WTC11 (cell line): ENCODE measurements at regions not wholly inside any gene's neighbourhood (a gene's known extent, or its start where the extent isn't known, plus 50 kb on each side); places are given as distances from the start of the nearest gene placed in this dataset.

Experiments
- CBFB ChIP-seq: sonication (generic); formaldehyde crosslinking; IDR thresholded peaks from 2 replicates; pipeline ENCODE4 v1.8.1; 2022; ENCODE audit warnings: mild to moderate bottlenecking, low read depth, missing genetic modification reagents
- FOXP1 ChIP-seq: sonication (generic); formaldehyde crosslinking; IDR thresholded peaks from 2 replicates; pipeline ENCODE4 v1.8.0; 2022; ENCODE audit warnings: missing genetic modification reagents, mild to moderate bottlenecking, moderate library complexity, borderline replicate concordance
- MYBL2 ChIP-seq: sonication (generic); formaldehyde crosslinking; IDR thresholded peaks from 2 replicates; pipeline ENCODE4 v1.8.1; 2023; ENCODE audit warnings: mild to moderate bottlenecking, moderate library complexity, missing genetic modification reagents
- NFATC4 ChIP-seq: fragments of 250-450 bp; sonication (Bioruptor Pico); IDR thresholded peaks from 2 replicates; pipeline ENCODE4 v1.9.0; 2021; ENCODE audit warnings: mild to moderate bottlenecking
- SP1 ChIP-seq: sonication (generic); formaldehyde crosslinking; conservative IDR thresholded peaks from 2 replicates; pipeline ENCODE4 v1.8.1; 2022; ENCODE audit warnings: missing genetic modification reagents
- TP53 ChIP-seq: sonication (generic); formaldehyde crosslinking; IDR thresholded peaks from 2 replicates; pipeline ENCODE4 v1.8.1; 2023; ENCODE audit warnings: mild to moderate bottlenecking, missing genetic modification reagents
- ZNF138 ChIP-seq: sonication (generic); formaldehyde crosslinking; conservative IDR thresholded peaks from 2 replicates; pipeline ENCODE4 v1.8.1; 2022; ENCODE audit warnings: mild to moderate bottlenecking, moderate library complexity, missing genetic modification reagents
- TF ChIP-seq, protein P1 (sequence below): sonication (generic); formaldehyde crosslinking; IDR thresholded peaks from 2 replicates; pipeline ENCODE4 v1.8.1; 2023; ENCODE audit warnings: mild to moderate bottlenecking, missing genetic modification reagents, moderate library complexity
- TF ChIP-seq, protein P2 (sequence below): fragments of 200-600 bp; IDR thresholded peaks from 2 replicates; pipeline ENCODE4 v1.8.0; 2022; ENCODE audit warnings: antibody characterized with exemption
- TF ChIP-seq, protein P3 (sequence below): sonication (generic); formaldehyde crosslinking; IDR thresholded peaks from 2 replicates; pipeline ENCODE4 v1.8.0; 2022; ENCODE audit warnings: mild to moderate bottlenecking, missing genetic modification reagents

DNA sequence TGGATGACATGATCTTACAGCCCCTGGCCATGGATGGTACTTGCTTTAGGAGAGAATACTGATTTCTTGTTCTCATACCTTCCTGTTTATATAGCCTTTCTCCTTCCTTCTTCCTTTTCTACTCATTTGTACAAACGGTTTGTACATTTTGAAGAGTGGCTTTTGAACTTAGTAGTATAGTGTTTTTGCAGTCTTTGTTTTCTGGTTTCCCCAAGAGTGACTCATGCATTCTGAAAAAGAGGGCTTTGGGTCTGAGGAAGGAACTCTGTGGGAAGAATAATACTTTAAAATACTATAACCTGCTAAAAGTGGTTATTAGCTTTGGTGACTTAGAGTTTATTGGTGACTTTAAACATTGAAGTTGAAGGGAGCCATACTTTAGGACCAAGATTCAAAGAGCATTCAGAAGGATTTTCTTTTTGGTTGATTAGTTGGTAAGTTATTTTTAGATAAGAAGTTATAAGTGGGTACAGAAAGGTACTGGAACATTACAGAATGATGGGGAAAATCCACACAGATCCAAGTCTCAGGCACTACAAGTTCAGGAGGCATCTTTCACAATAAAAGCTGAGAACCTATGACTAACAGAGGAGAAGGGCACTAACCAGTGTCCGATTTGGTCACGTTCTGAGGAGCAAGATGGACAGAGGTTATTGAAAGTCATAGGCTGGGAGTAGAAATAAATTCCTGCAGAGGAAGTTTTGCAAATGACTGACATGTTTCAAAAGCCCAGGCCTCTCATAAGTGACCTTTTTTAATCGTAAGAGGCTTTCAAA, 369.6 kb upstream of the AZI2 start:
- TF ChIP-seq, protein P1, sequence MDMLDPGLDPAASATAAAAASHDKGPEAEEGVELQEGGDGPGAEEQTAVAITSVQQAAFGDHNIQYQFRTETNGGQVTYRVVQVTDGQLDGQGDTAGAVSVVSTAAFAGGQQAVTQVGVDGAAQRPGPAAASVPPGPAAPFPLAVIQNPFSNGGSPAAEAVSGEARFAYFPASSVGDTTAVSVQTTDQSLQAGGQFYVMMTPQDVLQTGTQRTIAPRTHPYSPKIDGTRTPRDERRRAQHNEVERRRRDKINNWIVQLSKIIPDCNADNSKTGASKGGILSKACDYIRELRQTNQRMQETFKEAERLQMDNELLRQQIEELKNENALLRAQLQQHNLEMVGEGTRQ (CRISPR knock-in tag) = no peak
- TF ChIP-seq, protein P2, sequence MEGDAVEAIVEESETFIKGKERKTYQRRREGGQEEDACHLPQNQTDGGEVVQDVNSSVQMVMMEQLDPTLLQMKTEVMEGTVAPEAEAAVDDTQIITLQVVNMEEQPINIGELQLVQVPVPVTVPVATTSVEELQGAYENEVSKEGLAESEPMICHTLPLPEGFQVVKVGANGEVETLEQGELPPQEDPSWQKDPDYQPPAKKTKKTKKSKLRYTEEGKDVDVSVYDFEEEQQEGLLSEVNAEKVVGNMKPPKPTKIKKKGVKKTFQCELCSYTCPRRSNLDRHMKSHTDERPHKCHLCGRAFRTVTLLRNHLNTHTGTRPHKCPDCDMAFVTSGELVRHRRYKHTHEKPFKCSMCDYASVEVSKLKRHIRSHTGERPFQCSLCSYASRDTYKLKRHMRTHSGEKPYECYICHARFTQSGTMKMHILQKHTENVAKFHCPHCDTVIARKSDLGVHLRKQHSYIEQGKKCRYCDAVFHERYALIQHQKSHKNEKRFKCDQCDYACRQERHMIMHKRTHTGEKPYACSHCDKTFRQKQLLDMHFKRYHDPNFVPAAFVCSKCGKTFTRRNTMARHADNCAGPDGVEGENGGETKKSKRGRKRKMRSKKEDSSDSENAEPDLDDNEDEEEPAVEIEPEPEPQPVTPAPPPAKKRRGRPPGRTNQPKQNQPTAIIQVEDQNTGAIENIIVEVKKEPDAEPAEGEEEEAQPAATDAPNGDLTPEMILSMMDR = no peak
- TF ChIP-seq ZNF138 (CRISPR knock-in tag) (no peak), NFATC4 (CRISPR knock-in tag) (no peak), SP1 (CRISPR knock-in tag) (no peak), FOXP1 (CRISPR knock-in tag) (no peak), TP53 (CRISPR knock-in tag) (no peak), MYBL2 (CRISPR knock-in tag) (no peak), CBFB (CRISPR knock-in tag) (no peak)
- TF ChIP-seq, protein P3, sequence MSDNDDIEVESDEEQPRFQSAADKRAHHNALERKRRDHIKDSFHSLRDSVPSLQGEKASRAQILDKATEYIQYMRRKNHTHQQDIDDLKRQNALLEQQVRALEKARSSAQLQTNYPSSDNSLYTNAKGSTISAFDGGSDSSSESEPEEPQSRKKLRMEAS (CRISPR knock-in tag) = no peak
